ENCODE measurements at regions not wholly inside any gene's neighbourhood (a gene's known extent, or its start where the extent isn't known, plus 50 kb on each side); places are given as distances from the start of the nearest gene placed in this dataset.

- TF ChIP-seq, protein P1, sequence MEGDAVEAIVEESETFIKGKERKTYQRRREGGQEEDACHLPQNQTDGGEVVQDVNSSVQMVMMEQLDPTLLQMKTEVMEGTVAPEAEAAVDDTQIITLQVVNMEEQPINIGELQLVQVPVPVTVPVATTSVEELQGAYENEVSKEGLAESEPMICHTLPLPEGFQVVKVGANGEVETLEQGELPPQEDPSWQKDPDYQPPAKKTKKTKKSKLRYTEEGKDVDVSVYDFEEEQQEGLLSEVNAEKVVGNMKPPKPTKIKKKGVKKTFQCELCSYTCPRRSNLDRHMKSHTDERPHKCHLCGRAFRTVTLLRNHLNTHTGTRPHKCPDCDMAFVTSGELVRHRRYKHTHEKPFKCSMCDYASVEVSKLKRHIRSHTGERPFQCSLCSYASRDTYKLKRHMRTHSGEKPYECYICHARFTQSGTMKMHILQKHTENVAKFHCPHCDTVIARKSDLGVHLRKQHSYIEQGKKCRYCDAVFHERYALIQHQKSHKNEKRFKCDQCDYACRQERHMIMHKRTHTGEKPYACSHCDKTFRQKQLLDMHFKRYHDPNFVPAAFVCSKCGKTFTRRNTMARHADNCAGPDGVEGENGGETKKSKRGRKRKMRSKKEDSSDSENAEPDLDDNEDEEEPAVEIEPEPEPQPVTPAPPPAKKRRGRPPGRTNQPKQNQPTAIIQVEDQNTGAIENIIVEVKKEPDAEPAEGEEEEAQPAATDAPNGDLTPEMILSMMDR (IDR thresholded peaks at IDR 0.05): no peak
- TF ChIP-seq POLR2AphosphoS5 (IDR thresholded peaks at IDR 0.05; ENCODE audit: low read depth, low read length): no peak
- no peak for TF ChIP-seq REST (IDR thresholded peaks at IDR 0.05; ENCODE audit: insufficient read depth in 1 of 2, low read depth in 2 of 2, low read length in 1 of 2)
These were observed 110.4 kb downstream of the DAD1 start for GRCh38 chr14:22478670-22479069.
